T-cell (primary cell): ENCODE measurements at regions not wholly inside any gene's neighbourhood (a gene's known extent, or its start where the extent isn't known, plus 50 kb on each side); places are given as distances from the start of the nearest gene placed in this dataset.

Experiments
- ATAC-seq, 4 experiments: fragments of 200-7000 bp in 3 of 4; fragments of 150-1000 bp in 1 of 4; cut with Tn5 transposase; replicated peaks in 1 of 4; 1 replicate in 3 of 4; 2 replicates in 1 of 4; pipeline ENCODE4 v1.10.0; 2021; ENCODE audit warnings: moderate library complexity in 3 of 4, mild to moderate bottlenecking in 2 of 4, moderate number of reproducible peaks in 1 of 4
- CTCF ChIA-PET, 2 donors: fragments of 300-600 bp; sonication (Branson Sonifier 250); formaldehyde crosslinking; loops; one replicate each; lab custom pipeline; 2022; ENCODE audit warnings: antibody characterized with exemption in 2 of 2; lab: Charles Lee
- POLR2A ChIA-PET, 2 donors: fragments of 300-600 bp; sonication (Branson Sonifier 250); formaldehyde crosslinking; loops; one replicate each; lab custom pipeline; 2022; ENCODE audit warnings: antibody characterized with exemption in 2 of 2; lab: Charles Lee
- DNase-seq, 35 experiments: peaks; one replicate each; pipeline versions ENCODE4 v3.0.0 to v3.0.0-alpha.2; 2013 to 2023
- H3K27ac ChIP-seq: one replicate; pipeline ENCODE4 v1.5.1; 2013; ENCODE audit warnings: low read length
- H3K27me3 ChIP-seq, 2 experiments: replicated peaks in 1 of 2; 1 replicate in 1 of 2; 2 replicates in 1 of 2; pipeline versions ENCODE4 v1.6.1 to v1.7.0; 2013; ENCODE audit warnings: low read length in 1 of 2, mixed read lengths in 1 of 2; ENCODE audit not compliant: control insufficient read depth in 2 of 2, insufficient read depth in 2 of 2; ENCODE audit errors: extremely low read depth in 1 of 2
- H3K36me3 ChIP-seq, 2 donors: 1 replicate in 1 of 2; 2 replicates in 1 of 2; pipeline versions ENCODE4 v1.6.1 to v1.7.0; 2013; ENCODE audit warnings: low read length in 1 of 2; ENCODE audit not compliant: control insufficient read depth in 2 of 2, insufficient read depth in 1 of 2; ENCODE audit errors: extremely low read depth in 1 of 2
- H3K4me1 ChIP-seq, 2 experiments: 1 replicate in 1 of 2; 2 replicates in 1 of 2; pipeline versions ENCODE4 v1.6.1 to v1.7.0; 2013; ENCODE audit warnings: low read length in 2 of 2, mixed read lengths in 1 of 2; ENCODE audit not compliant: insufficient read depth in 2 of 2, control insufficient read depth in 1 of 2; ENCODE audit errors: extremely low read depth in 1 of 2
- H3K4me3 ChIP-seq, 2 donors: 1 replicate in 1 of 2; 2 replicates in 1 of 2; pipeline versions ENCODE4 v1.5.1 to v1.7.0; 2013; ENCODE audit warnings: mild to moderate bottlenecking in 2 of 2, low read length in 1 of 2, moderate library complexity in 1 of 2; ENCODE audit not compliant: control insufficient read depth in 1 of 2; ENCODE audit errors: extremely low read depth in 1 of 2
- H3K9me3 ChIP-seq: 2 replicates; pipeline ENCODE4 v1.7.0; 2013
- H3K27ac Mint-ChIP-seq, 2 donors: one replicate each; pipeline ENCODE4 v1.8.0; 2020 to 2021; ENCODE audit warnings: mild to moderate bottlenecking in 2 of 2, mixed read lengths in 2 of 2
- H3K27me3 Mint-ChIP-seq, 2 donors: one replicate each; pipeline ENCODE4 v1.8.0; 2021 to 2022; ENCODE audit warnings: mixed read lengths in 2 of 2
- H3K36me3 Mint-ChIP-seq: one replicate; pipeline ENCODE4 v1.8.0; 2021; ENCODE audit warnings: mixed read lengths
- H3K4me1 Mint-ChIP-seq, 3 donors: one replicate each; pipeline ENCODE4 v1.8.0; 2020 to 2022; ENCODE audit warnings: mixed read lengths in 3 of 3, mild to moderate bottlenecking in 1 of 3
- H3K4me3 Mint-ChIP-seq, 3 donors: one replicate each; pipeline ENCODE4 v1.8.0; 2020 to 2022; ENCODE audit warnings: mild to moderate bottlenecking in 3 of 3, mixed read lengths in 3 of 3, moderate library complexity in 3 of 3
- H3K9me3 Mint-ChIP-seq, 3 donors: one replicate each; pipeline ENCODE4 v1.8.0; 2020 to 2022; ENCODE audit warnings: mixed read lengths in 3 of 3
- WGBS: methylation state at CpG from one replicate; pipeline ENCODE4 v1.1.5; 2013; ENCODE audit warnings: missing lambda C conversion rate; ENCODE audit not compliant: insufficient coverage; 5-methylcytosine and 5-hydroxymethylcytosine counted together

- 100% methylated on average over 1 of the region's 2 CpGs for WGBS
- Mint-ChIP-seq H3K27ac (peak overlapping the region; percentile 91 to 99), H3K4me1 (peaks cover 47 to 62% (median 57%) of the 10 kb centered on the region in 3 donors), H3K4me3 (peak overlapping the region in 1 of 3 donors; percentile 15), H3K36me3 (no peaks in the 10 kb centered on the region), H3K9me3 (no peaks in the 10 kb centered on the region), H3K27me3 (no peaks in the 10 kb centered on the region)
- ChIA-PET CTCF (interaction anchor here (0.6 to 3.0 kb wide), 5 partner anchors 9 to 89 kb away, joined by 3 to 18 read pairs (median 4); partner anchors contain the start of gene NABP1 (in 1 of the 2)), POLR2A (interaction anchor here (0.7 to 2.5 kb wide), 6 partner anchors 20 to 1185 kb away, joined by 3 to 48 read pairs (median 6); partner anchors contain the start of gene NABP1 (in 1 of the 2))
- no peaks in the 10 kb centered on the region for H3K9me3 ChIP-seq
- no peak overlapping the region for H3K4me3 ChIP-seq
- H3K27me3 ChIP-seq: no peaks in the 10 kb centered on the region
- peaks cover 13 to 21% of the 10 kb centered on the region in 2 experiments for H3K4me1 ChIP-seq
- ATAC-seq (no peak), DNase-seq (no peak)
- no peaks in the 10 kb centered on the region for H3K36me3 ChIP-seq
- H3K27ac ChIP-seq: peak overlapping the region; percentile 89
Observed at GRCh38 chr2:191618786-191619185, 59.1 kb upstream of the NABP1 start.

- ChIA-PET POLR2A (interaction anchor here (0.7 to 2.5 kb wide), 4 partner anchors 26 to 57 kb away, joined by 3 to 17 read pairs (median 5); partner anchors contain the start of gene NABP1 (in 1 of the 2)), CTCF (interaction anchor here in 1 of 2 donors (0.5 to 1.9 kb wide), 4 partner anchors 8 to 542 kb away, joined by 3 to 6 read pairs (median 4); no protein-coding TSS in a partner anchor)
- H3K4me1 Mint-ChIP-seq: peaks cover 61 to 73% (median 71%) of the 10 kb centered on the region in 3 donors
- H3K4me3 ChIP-seq: no peak overlapping the region
- no peaks in the 10 kb centered on the region for H3K27me3 Mint-ChIP-seq
- DNase-seq (no peak), ATAC-seq (no peak)
- WGBS: no CpG with 5 or more reads among the region's 1 CpG
- peak overlapping the region; percentile 74 to 85 for H3K27ac Mint-ChIP-seq
- H3K4me1 ChIP-seq: peaks cover 14 to 30% of the 10 kb centered on the region in 2 experiments
- H3K27me3 ChIP-seq: no peaks in the 10 kb centered on the region
- H3K9me3 ChIP-seq: no peaks in the 10 kb centered on the region
- no peak overlapping the region for H3K4me3 Mint-ChIP-seq
- no peaks in the 10 kb centered on the region for H3K36me3 Mint-ChIP-seq
- no peaks in the 10 kb centered on the region for H3K9me3 Mint-ChIP-seq
- no peaks in the 10 kb centered on the region for H3K36me3 ChIP-seq
- H3K27ac ChIP-seq: no peak overlapping the region
Observed at GRCh38 chr2:191620144-191620543, 57.8 kb upstream of the NABP1 start.

- no peaks in the 10 kb centered on the region for H3K36me3 ChIP-seq
- H3K4me3 Mint-ChIP-seq: no peak overlapping the region
- WGBS: 92% methylated on average over 3 of the region's 5 CpGs
- no peak for ATAC-seq
- no peaks in the 10 kb centered on the region for H3K27me3 ChIP-seq
- peaks cover 14 to 30% of the 10 kb centered on the region in 2 experiments for H3K4me1 ChIP-seq
- H3K9me3 ChIP-seq: no peaks in the 10 kb centered on the region
- H3K9me3 Mint-ChIP-seq: no peaks in the 10 kb centered on the region
- H3K27ac ChIP-seq: no peak overlapping the region
- no peak for DNase-seq
- CTCF ChIA-PET: interaction anchor here in 1 of 2 donors (0.6 kb wide), 1 partner anchor 1817 kb away, joined by 3 read pairs; no protein-coding TSS in a partner anchor
- POLR2A ChIA-PET: interaction anchor here in 1 of 2 donors (0.6 kb wide), 1 partner anchor 8 kb away, joined by 11 read pairs; no protein-coding TSS in a partner anchor
- H3K36me3 Mint-ChIP-seq: no peaks in the 10 kb centered on the region
- peaks cover 60 to 82% (median 63%) of the 10 kb centered on the region in 3 donors for H3K4me1 Mint-ChIP-seq
- H3K27ac Mint-ChIP-seq: peak overlapping the region in 1 of 2 donors; percentile 25
- no peaks in the 10 kb centered on the region for H3K27me3 Mint-ChIP-seq
- H3K4me3 ChIP-seq: no peak overlapping the region
Observed at GRCh38 chr2:191622374-191623320, 55.3 kb upstream of the NABP1 start.

- ChIA-PET CTCF (interaction anchor here (0.5 to 1.1 kb wide), 4 partner anchors 9 to 115 kb away, joined by 3 to 4 read pairs (median 3); no protein-coding TSS in a partner anchor), POLR2A (interaction anchor here (0.6 to 1.8 kb wide), 5 partner anchors 42 to 477 kb away, joined by 3 to 28 read pairs (median 3); partner anchors contain the start of gene NABP1 (in 1 of the 2))
- Histone ChIP-seq H3K4me3 (no peak overlapping the region), H3K9me3 (no peaks in the 10 kb centered on the region), H3K4me1 (peaks cover 2 to 22% of the 10 kb centered on the region in 2 experiments), H3K36me3 (no peaks in the 10 kb centered on the region), H3K27me3 (no peaks in the 10 kb centered on the region), H3K27ac (peak overlapping the region; percentile 78)
- no peaks in the 10 kb centered on the region for H3K27me3 Mint-ChIP-seq
- no peaks in the 10 kb centered on the region for H3K9me3 Mint-ChIP-seq
- peak in 33 of 35 experiments; percentile 27 to 80 (median 56) for DNase-seq
- H3K4me1 Mint-ChIP-seq: peaks cover 59 to 81% (median 62%) of the 10 kb centered on the region in 3 donors
- H3K4me3 Mint-ChIP-seq: peak overlapping the region in 1 of 3 donors; percentile 10
- peak overlapping the region; percentile 41 to 47 for H3K27ac Mint-ChIP-seq
- ATAC-seq: peak; percentile 54 to 86 (median 78)
- H3K36me3 Mint-ChIP-seq: no peaks in the 10 kb centered on the region
- WGBS: no CpG with 5 or more reads among the region's 3 CpGs
Observed at GRCh38 chr2:191625016-191625415, 52.9 kb upstream of the NABP1 start.

GRCh38 chr2:191625446-191625845 lies 52.5 kb upstream of the NABP1 start:
- no peak overlapping the region for H3K4me3 ChIP-seq

More at GRCh38 chr2:191625446-191625845, 52.5 kb upstream of the NABP1 start:
- H3K27ac ChIP-seq: peak overlapping the region; percentile 78
- H3K4me1 ChIP-seq: peaks cover 2 to 22% of the 10 kb centered on the region in 2 experiments
- DNase-seq (no peak), ATAC-seq (peak in 1 of 4 experiments; percentile 7)
- H3K27me3 ChIP-seq: no peaks in the 10 kb centered on the region
- H3K27ac Mint-ChIP-seq: peak overlapping the region; percentile 47 to 49
- peaks cover 58 to 80% (median 62%) of the 10 kb centered on the region in 3 donors for H3K4me1 Mint-ChIP-seq
- H3K4me3 Mint-ChIP-seq: no peak overlapping the region
- no peaks in the 10 kb centered on the region for H3K36me3 Mint-ChIP-seq
- ChIA-PET POLR2A (interaction anchor here (0.6 to 1.8 kb wide), 6 partner anchors 41 to 477 kb away, joined by 3 to 28 read pairs (median 3); partner anchors contain the start of gene NABP1 (in 1 of the 2)), CTCF (interaction anchor here (0.5 to 1.1 kb wide), 3 partner anchors 35 to 115 kb away, joined by 3 to 4 read pairs (median 3); no protein-coding TSS in a partner anchor)
- no peaks in the 10 kb centered on the region for H3K36me3 ChIP-seq
- no peaks in the 10 kb centered on the region for H3K27me3 Mint-ChIP-seq
- no peaks in the 10 kb centered on the region for H3K9me3 Mint-ChIP-seq
- WGBS: no CpG with 5 or more reads among the region's 2 CpGs
- H3K9me3 ChIP-seq: no peaks in the 10 kb centered on the region
